H9 (cell line): ENCODE measurements at regions not wholly inside any gene's neighbourhood (a gene's known extent, or its start where the extent isn't known, plus 50 kb on each side); places are given as distances from the start of the nearest gene placed in this dataset.

Experiments
- DNase-seq: peaks from one replicate; pipeline ENCODE4 v3.0.0-alpha.2; 2017
- H2AFZ ChIP-seq: one replicate; pipeline ENCODE4 v1.6.1; 2013; ENCODE audit warnings: mild to moderate bottlenecking, low read length, control low read depth, moderate library complexity
- H2AK5ac ChIP-seq: 2 replicates; pipeline ENCODE4 v1.6.1; 2013; ENCODE audit warnings: low read length, control low read depth, mixed read lengths; ENCODE audit not compliant: insufficient read length
- H2BK120ac ChIP-seq: one replicate; pipeline ENCODE4 v1.6.1; 2013; ENCODE audit warnings: low read depth, mild to moderate bottlenecking, low read length, control low read depth, inconsistent platforms; ENCODE audit not compliant: poor library complexity, severe bottlenecking
- H2BK12ac ChIP-seq: 2 replicates; pipeline ENCODE4 v1.6.1; 2013; ENCODE audit warnings: low read length, control low read depth, mixed read lengths, low read depth; ENCODE audit not compliant: insufficient read length
- H2BK15ac ChIP-seq: 2 replicates; pipeline ENCODE4 v1.6.1; 2013; ENCODE audit warnings: low read depth, low read length, control low read depth
- H2BK20ac ChIP-seq: one replicate; pipeline ENCODE4 v1.6.1; 2013; ENCODE audit warnings: low read depth, mild to moderate bottlenecking, low read length, control low read depth, inconsistent platforms; ENCODE audit not compliant: poor library complexity, severe bottlenecking
- H2BK5ac ChIP-seq: 2 replicates; pipeline ENCODE4 v1.6.1; 2013; ENCODE audit warnings: low read length, control low read depth, mixed read lengths; ENCODE audit not compliant: insufficient read length
- H3K14ac ChIP-seq: 2 replicates; pipeline ENCODE4 v1.6.1; 2013; ENCODE audit warnings: low read length, control low read depth; ENCODE audit not compliant: insufficient read depth
- H3K18ac ChIP-seq: 2 replicates; pipeline ENCODE4 v1.6.1; 2013; ENCODE audit warnings: low read depth, mild to moderate bottlenecking, mixed read lengths, low read length, control low read depth; ENCODE audit not compliant: insufficient read length
- H3K23ac ChIP-seq: 2 replicates; pipeline ENCODE4 v1.6.1; 2013; ENCODE audit warnings: low read length, control low read depth, mixed read lengths, low read depth; ENCODE audit not compliant: insufficient read length
- H3K23me2 ChIP-seq: 2 replicates; pipeline ENCODE4 v1.6.1; 2013; ENCODE audit warnings: low read depth, mild to moderate bottlenecking, mixed read lengths, low read length, control low read depth; ENCODE audit not compliant: insufficient read length, poor library complexity, severe bottlenecking
- H3K27ac ChIP-seq: 2 replicates; pipeline ENCODE4 v1.5.1; 2013; ENCODE audit warnings: low read length, control low read depth, mixed read lengths, low read depth; ENCODE audit not compliant: insufficient read length
- H3K27me3 ChIP-seq: 2 replicates; pipeline ENCODE4 v1.6.1; 2013; ENCODE audit warnings: low read length, control low read depth, inconsistent platforms; ENCODE audit not compliant: insufficient read depth
- H3K4ac ChIP-seq: 2 replicates; pipeline ENCODE4 v1.6.1; 2013; ENCODE audit warnings: low read depth, mild to moderate bottlenecking, control low read depth, inconsistent platforms, low read length, moderate library complexity
- H3K4me1 ChIP-seq: 2 replicates; pipeline ENCODE4 v1.6.1; 2013; ENCODE audit warnings: low read length, control low read depth, inconsistent platforms; ENCODE audit not compliant: insufficient read depth
- H3K4me2 ChIP-seq: 2 replicates; pipeline ENCODE4 v1.6.1; 2013; ENCODE audit warnings: low read length, control low read depth, mixed read lengths; ENCODE audit not compliant: insufficient read length, insufficient read depth
- H3K56ac ChIP-seq: 2 replicates; pipeline ENCODE4 v1.6.1; 2013; ENCODE audit warnings: low read depth, mild to moderate bottlenecking, mixed read lengths, low read length, control low read depth; ENCODE audit not compliant: insufficient read length
- H3K79me1 ChIP-seq: 2 replicates; pipeline ENCODE4 v1.6.1; 2013; ENCODE audit warnings: low read depth, mild to moderate bottlenecking, moderate library complexity, low read length, control low read depth, inconsistent platforms; ENCODE audit not compliant: insufficient read depth, poor library complexity, severe bottlenecking
- H3K79me2 ChIP-seq: 2 replicates; pipeline ENCODE4 v1.6.1; 2013; ENCODE audit warnings: low read length, control low read depth, inconsistent platforms; ENCODE audit not compliant: insufficient read depth
- H3K9ac ChIP-seq: 2 replicates; pipeline ENCODE4 v1.6.1; 2013; ENCODE audit warnings: low read length, control low read depth, mixed read lengths; ENCODE audit not compliant: insufficient read length; ENCODE audit errors: extremely low read depth
- H3K9me3 ChIP-seq: one replicate; pipeline ENCODE4 v1.6.1; 2013; ENCODE audit warnings: low read depth, low read length, inconsistent platforms; ENCODE audit not compliant: control insufficient read depth
- H3T11ph ChIP-seq: one replicate; pipeline ENCODE4 v1.6.1; 2013; ENCODE audit warnings: mild to moderate bottlenecking, low read length, control low read depth, inconsistent platforms
- H4K20me1 ChIP-seq: one replicate; pipeline ENCODE4 v1.6.1; 2013; ENCODE audit not compliant: control insufficient read depth, insufficient read length, insufficient read depth
- H4K5ac ChIP-seq: 2 replicates; pipeline ENCODE4 v1.6.1; 2013; ENCODE audit warnings: low read depth, mild to moderate bottlenecking, mixed read lengths, low read length, control low read depth; ENCODE audit not compliant: insufficient read length
- H4K8ac ChIP-seq: replicated peaks from 2 replicates; pipeline ENCODE4 v1.6.1; 2013; ENCODE audit warnings: low read length, control low read depth, mixed read lengths, low read depth; ENCODE audit not compliant: insufficient read length
- H4K91ac ChIP-seq: 2 replicates; pipeline ENCODE4 v1.6.1; 2013; ENCODE audit warnings: low read depth, mild to moderate bottlenecking, moderate library complexity, mixed read lengths, low read length, control low read depth; ENCODE audit not compliant: insufficient read length
- H3K27ac Mint-ChIP-seq, 3 experiments: 2 replicates in 2 of 3; 3 replicates in 1 of 3; pipeline ENCODE4 v1.8.0; 2020 to 2021; ENCODE audit warnings: mixed read lengths in 3 of 3, mild to moderate bottlenecking in 1 of 3, moderate library complexity in 1 of 3
- H3K27me3 Mint-ChIP-seq: 2 replicates; pipeline ENCODE4 v1.8.0; 2021; ENCODE audit warnings: low read depth, mild to moderate bottlenecking, moderate library complexity, mixed read lengths
- H3K36me3 Mint-ChIP-seq, 3 experiments: 2 replicates in 2 of 3; 3 replicates in 1 of 3; pipeline ENCODE4 v1.8.0; 2020 to 2021; ENCODE audit warnings: low read depth in 3 of 3, mixed read lengths in 3 of 3; ENCODE audit not compliant: insufficient read depth in 1 of 3
- H3K4me1 Mint-ChIP-seq, 2 experiments: 2 replicates each; pipeline ENCODE4 v1.8.0; 2020; ENCODE audit warnings: mixed read lengths in 2 of 2
- H3K4me3 Mint-ChIP-seq, 2 experiments: 2 replicates in 1 of 2; 3 replicates in 1 of 2; pipeline ENCODE4 v1.8.0; 2020 to 2021; ENCODE audit warnings: mild to moderate bottlenecking in 2 of 2, mixed read lengths in 2 of 2, moderate library complexity in 1 of 2
- H3K9me3 Mint-ChIP-seq, 2 experiments: 2 replicates in 1 of 2; 3 replicates in 1 of 2; pipeline ENCODE4 v1.8.0; 2020; ENCODE audit warnings: mild to moderate bottlenecking in 2 of 2, mixed read lengths in 2 of 2, moderate library complexity in 1 of 2
- WGBS: extraction: QIAGEN DNeasy Blood & Tissue Kit; methylation state at CpG from one replicate; pipeline ENCODE4 v1.1.7; 2013; ENCODE audit warnings: missing lambda C conversion rate, low lambda C conversion rate, mixed read lengths; ENCODE audit not compliant: insufficient read length; ENCODE audit errors: extremely low coverage; 5-methylcytosine and 5-hydroxymethylcytosine counted together
- TF ChIP-seq, protein P1 (sequence below): fragments of 200-600 bp; sonication (generic); conservative IDR thresholded peaks from 3 replicates; pipeline ENCODE4 v1.8.0; 2021; ENCODE audit warnings: antibody characterized with exemption, mild to moderate bottlenecking

- H3K27ac ChIP-seq, result no peak overlapping the region
- no CpG with 5 or more reads among the region's 5 CpGs for WGBS
- H3K4ac ChIP-seq, result no peak overlapping the region
- no peak overlapping the region for H3K14ac ChIP-seq
- H3K9me3 ChIP-seq, result no peaks in the 10 kb centered on the region
- no peak overlapping the region for H2BK15ac ChIP-seq
- no peaks in the 10 kb centered on the region for H3K23me2 ChIP-seq
- H3K79me2 ChIP-seq, result no peaks in the 10 kb centered on the region
- H3K23ac ChIP-seq, result no peak overlapping the region
- H2BK20ac ChIP-seq, result no peak overlapping the region
- no peak overlapping the region for H2BK120ac ChIP-seq
- no peaks in the 10 kb centered on the region; a peak in 1 of 5 replicates for H3K9me3 Mint-ChIP-seq
- no peaks in the 10 kb centered on the region for H3K79me1 ChIP-seq
- H4K8ac ChIP-seq, result no peak overlapping the region
- no peak overlapping the region for H2BK5ac ChIP-seq
- H2BK12ac ChIP-seq, result no peak overlapping the region
- H2AK5ac ChIP-seq, result no peak overlapping the region
- H3T11ph ChIP-seq, result no peak overlapping the region
- no peak overlapping the region for H4K5ac ChIP-seq
- no peak overlapping the region for H3K56ac ChIP-seq
- peaks cover 11% of the 10 kb centered on the region for H3K27me3 Mint-ChIP-seq
- H3K36me3 Mint-ChIP-seq, result no peaks in the 10 kb centered on the region; a peak in 2 of 7 replicates
- no peak overlapping the region for H2AFZ ChIP-seq
- H4K91ac ChIP-seq, result no peak overlapping the region
- DNase-seq, result no peak
- no peaks in the 10 kb centered on the region for H3K4me1 ChIP-seq
- no peak overlapping the region for H3K18ac ChIP-seq
- H3K27me3 ChIP-seq, result no peaks in the 10 kb centered on the region
- H3K9ac ChIP-seq, result no peak overlapping the region
- H3K4me3 Mint-ChIP-seq, result no peak overlapping the region; a peak in 1 of 5 replicates
- TF ChIP-seq, protein P1, sequence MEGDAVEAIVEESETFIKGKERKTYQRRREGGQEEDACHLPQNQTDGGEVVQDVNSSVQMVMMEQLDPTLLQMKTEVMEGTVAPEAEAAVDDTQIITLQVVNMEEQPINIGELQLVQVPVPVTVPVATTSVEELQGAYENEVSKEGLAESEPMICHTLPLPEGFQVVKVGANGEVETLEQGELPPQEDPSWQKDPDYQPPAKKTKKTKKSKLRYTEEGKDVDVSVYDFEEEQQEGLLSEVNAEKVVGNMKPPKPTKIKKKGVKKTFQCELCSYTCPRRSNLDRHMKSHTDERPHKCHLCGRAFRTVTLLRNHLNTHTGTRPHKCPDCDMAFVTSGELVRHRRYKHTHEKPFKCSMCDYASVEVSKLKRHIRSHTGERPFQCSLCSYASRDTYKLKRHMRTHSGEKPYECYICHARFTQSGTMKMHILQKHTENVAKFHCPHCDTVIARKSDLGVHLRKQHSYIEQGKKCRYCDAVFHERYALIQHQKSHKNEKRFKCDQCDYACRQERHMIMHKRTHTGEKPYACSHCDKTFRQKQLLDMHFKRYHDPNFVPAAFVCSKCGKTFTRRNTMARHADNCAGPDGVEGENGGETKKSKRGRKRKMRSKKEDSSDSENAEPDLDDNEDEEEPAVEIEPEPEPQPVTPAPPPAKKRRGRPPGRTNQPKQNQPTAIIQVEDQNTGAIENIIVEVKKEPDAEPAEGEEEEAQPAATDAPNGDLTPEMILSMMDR, result no peak
- no peaks in the 10 kb centered on the region for H4K20me1 ChIP-seq
- H3K27ac Mint-ChIP-seq, result no peak overlapping the region; a peak in 1 of 7 replicates
- H3K4me1 Mint-ChIP-seq, result peaks cover 33 to 52% of the 10 kb centered on the region in 2 experiments
- H3K4me2 ChIP-seq, result no peak overlapping the region
These were observed 230.9 kb downstream of the LOXHD1 start for GRCh38 chr18:46426021-46426678.
